DND-41 (cell line): ENCODE measurements at regions not wholly inside any gene's neighbourhood (a gene's known extent, or its start where the extent isn't known, plus 50 kb on each side); places are given as distances from the start of the nearest gene placed in this dataset.
A peak's percentile ranks its signal among the peaks of the same experiment; 100 is the strongest.
"Not testable (repeated sequence)": the region's sequence is repeated elsewhere in the genome, so short reads cannot be mapped to it uniquely, and the experiment has no call there.

Experiments
- ATAC-seq: fragments of 200-7000 bp; cut with Tn5 transposase; 3 replicates; pipeline ENCODE4 v1.9.1; 2021; ENCODE audit warnings: low read depth; ENCODE audit not compliant: insufficient read depth
- DNase-seq: peaks from one replicate; pipeline ENCODE4 v3.0.0-alpha.2; 2020
- H2AFZ ChIP-seq: 2 replicates; pipeline ENCODE4 v1.6.0; 2012; ENCODE audit warnings: low read depth, low read length
- H3K27ac ChIP-seq: 2 replicates; pipeline ENCODE4 v1.5.1; 2012; ENCODE audit warnings: low read length, inconsistent platforms
- H3K27me3 ChIP-seq: fragments of 200-600 bp; sonication (generic); 2 replicates; pipeline ENCODE4 v1.6.0; 2012; ENCODE audit warnings: low read length, mild to moderate bottlenecking, inconsistent platforms; ENCODE audit not compliant: insufficient read depth, poor library complexity
- H3K36me3 ChIP-seq: 2 replicates; pipeline ENCODE4 v1.5.1; 2012; ENCODE audit warnings: low read length, inconsistent platforms; ENCODE audit not compliant: insufficient read depth
- H3K4me1 ChIP-seq: 2 replicates; pipeline ENCODE4 v1.5.1; 2012; ENCODE audit warnings: mild to moderate bottlenecking, low read length; ENCODE audit not compliant: insufficient read depth
- H3K4me2 ChIP-seq: 2 replicates; pipeline ENCODE4 v1.6.0; 2012; ENCODE audit warnings: mild to moderate bottlenecking, moderate library complexity, low read length, inconsistent platforms; ENCODE audit not compliant: insufficient read depth
- H3K4me3 ChIP-seq, 2 experiments: fragments of 200-600 bp in 1 of 2; shearing (Covaris generic) in 1 of 2; 2 replicates each; pipeline ENCODE4 v1.5.1; 2012 to 2016; ENCODE audit warnings: inconsistent platforms in 2 of 2, low read length in 2 of 2, mild to moderate bottlenecking in 2 of 2, low read depth in 1 of 2, moderate library complexity in 1 of 2
- H3K79me2 ChIP-seq: 2 replicates; pipeline ENCODE4 v1.6.0; 2012; ENCODE audit warnings: low read length, inconsistent platforms; ENCODE audit not compliant: insufficient read depth
- H3K9ac ChIP-seq: 2 replicates; pipeline ENCODE4 v1.6.0; 2012; ENCODE audit warnings: low read depth, mild to moderate bottlenecking, inconsistent platforms, low read length, moderate library complexity
- H3K9me3 ChIP-seq: 2 replicates; pipeline ENCODE4 v1.5.1; 2012; ENCODE audit warnings: low read length, moderate library complexity, mild to moderate bottlenecking, inconsistent platforms; ENCODE audit not compliant: insufficient read depth, severe bottlenecking
- H4K20me1 ChIP-seq: 2 replicates; pipeline ENCODE4 v1.6.0; 2012; ENCODE audit warnings: low read length; ENCODE audit not compliant: insufficient read depth

GRCh38 chr2:110383163-110384048, 89.2 kb downstream of the LIMS4 start:
- not testable (repeated sequence) for H2AFZ ChIP-seq, H4K20me1 ChIP-seq, H3K4me1 ChIP-seq, H3K36me3 ChIP-seq, H3K4me2 ChIP-seq, H3K9ac ChIP-seq, DNase-seq, H3K27ac ChIP-seq, H3K79me2 ChIP-seq, H3K4me3 ChIP-seq, H3K27me3 ChIP-seq, H3K9me3 ChIP-seq
- 0 out of 3 replicates have a peak, but pooled peaks have one; percentile 17 for ATAC-seq

GRCh38 chr2:110373519-110373918, 99.1 kb downstream of the LIMS4 start:
- H3K9me3 ChIP-seq, H3K9ac ChIP-seq, DNase-seq, H3K4me2 ChIP-seq, H3K4me3 ChIP-seq, H3K36me3 ChIP-seq, ATAC-seq, H2AFZ ChIP-seq, H4K20me1 ChIP-seq, H3K79me2 ChIP-seq, H3K27me3 ChIP-seq, H3K27ac ChIP-seq, H3K4me1 ChIP-seq: not testable (repeated sequence)

GRCh38 chr2:110371633-110372032, 101.0 kb downstream of the LIMS4 start:
- H2AFZ ChIP-seq, H4K20me1 ChIP-seq, H3K4me1 ChIP-seq, H3K27ac ChIP-seq, DNase-seq, H3K79me2 ChIP-seq, H3K36me3 ChIP-seq, H3K4me2 ChIP-seq, H3K27me3 ChIP-seq, ATAC-seq, H3K9me3 ChIP-seq, H3K9ac ChIP-seq, H3K4me3 ChIP-seq: not testable (repeated sequence)

- not testable (repeated sequence) for H3K79me2 ChIP-seq, H3K4me1 ChIP-seq, ATAC-seq, DNase-seq, H3K27ac ChIP-seq, H2AFZ ChIP-seq, H3K36me3 ChIP-seq, H3K4me3 ChIP-seq, H3K9me3 ChIP-seq, H3K27me3 ChIP-seq, H3K9ac ChIP-seq, H4K20me1 ChIP-seq, H3K4me2 ChIP-seq
Measured at GRCh38 chr2:110357616-110358015, 115.0 kb downstream of the LIMS4 start.

- H3K9ac ChIP-seq, H3K36me3 ChIP-seq, H3K4me2 ChIP-seq, H3K4me1 ChIP-seq, DNase-seq, H3K27me3 ChIP-seq, H3K4me3 ChIP-seq, H2AFZ ChIP-seq, H3K27ac ChIP-seq, H3K79me2 ChIP-seq, ATAC-seq, H3K9me3 ChIP-seq, H4K20me1 ChIP-seq: not testable (repeated sequence)
Measured at GRCh38 chr2:110354294-110355018, 118.2 kb downstream of the LIMS4 start.

GRCh38 chr2:110350718-110351117, 121.9 kb downstream of the LIMS4 start:
- DNase-seq, H3K9ac ChIP-seq, H3K4me2 ChIP-seq, ATAC-seq, H3K27ac ChIP-seq, H3K36me3 ChIP-seq, H3K4me1 ChIP-seq, H2AFZ ChIP-seq, H3K9me3 ChIP-seq, H3K4me3 ChIP-seq, H3K79me2 ChIP-seq, H3K27me3 ChIP-seq, H4K20me1 ChIP-seq: not testable (repeated sequence)

- not testable (repeated sequence) for ATAC-seq, H3K4me2 ChIP-seq, H3K27ac ChIP-seq, H3K9ac ChIP-seq, H3K79me2 ChIP-seq, H2AFZ ChIP-seq, H4K20me1 ChIP-seq, H3K4me1 ChIP-seq, H3K4me3 ChIP-seq, H3K36me3 ChIP-seq, DNase-seq, H3K9me3 ChIP-seq, H3K27me3 ChIP-seq
Measured at GRCh38 chr2:110348902-110349301, 123.7 kb downstream of the LIMS4 start.

GRCh38 chr2:110344405-110345035, 128.1 kb downstream of the LIMS4 start:
- H4K20me1 ChIP-seq, H3K4me3 ChIP-seq, DNase-seq, H3K4me1 ChIP-seq, H3K9me3 ChIP-seq, H3K36me3 ChIP-seq, H3K9ac ChIP-seq, H3K27ac ChIP-seq, H3K79me2 ChIP-seq, H2AFZ ChIP-seq, H3K4me2 ChIP-seq, H3K27me3 ChIP-seq: not testable (repeated sequence)
- ATAC-seq, result 0 out of 3 replicates have a peak, but pooled peaks have one; percentile 22
